Upper lobe of left lung (tissue), 4 donors: ENCODE measurements at regions not wholly inside any gene's neighbourhood (a gene's known extent, or its start where the extent isn't known, plus 50 kb on each side); places are given as distances from the start of the nearest gene placed in this dataset.

Experiments
- POLR2AphosphoS5 ChIP-seq, 2 donors: sonication (generic); formaldehyde crosslinking; IDR thresholded peaks; one replicate each; pipeline ENCODE4 v1.5.1; 2017; ENCODE audit warnings: antibody characterized with exemption in 2 of 2
- TF ChIP-seq, protein P1 (sequence below), 6 experiments: fragments of 450-650 bp in 4 of 6; fragments of 200-600 bp in 2 of 6; sonication (generic) in 2 of 6; IDR thresholded peaks; one replicate each; pipeline ENCODE4 v1.5.1; 2016 to 2019; ENCODE audit warnings: antibody characterized with exemption in 6 of 6

DNA sequence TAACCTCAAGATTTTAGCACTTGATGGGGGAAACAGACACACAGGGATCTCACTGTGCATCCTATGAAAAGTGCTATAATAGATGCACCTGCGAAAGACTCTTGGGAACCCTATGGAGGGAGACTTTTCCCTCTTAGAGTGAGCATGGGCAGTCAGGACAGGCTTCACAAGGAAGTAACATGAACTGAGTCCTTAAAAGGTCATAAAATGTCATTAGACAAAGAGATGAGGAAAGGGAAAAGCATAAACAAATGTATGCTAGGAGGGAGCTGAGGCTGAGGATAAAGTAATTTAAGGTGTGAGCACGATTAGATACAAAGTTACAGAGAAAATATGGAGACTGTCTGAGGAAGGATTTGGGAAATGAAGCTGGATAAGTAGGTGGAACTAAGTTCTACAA, 60.6 kb upstream of the MIER3 start:
- TF ChIP-seq POLR2AphosphoS5 (IDR thresholded peaks at IDR 0.05) = no peak
- TF ChIP-seq, protein P1, sequence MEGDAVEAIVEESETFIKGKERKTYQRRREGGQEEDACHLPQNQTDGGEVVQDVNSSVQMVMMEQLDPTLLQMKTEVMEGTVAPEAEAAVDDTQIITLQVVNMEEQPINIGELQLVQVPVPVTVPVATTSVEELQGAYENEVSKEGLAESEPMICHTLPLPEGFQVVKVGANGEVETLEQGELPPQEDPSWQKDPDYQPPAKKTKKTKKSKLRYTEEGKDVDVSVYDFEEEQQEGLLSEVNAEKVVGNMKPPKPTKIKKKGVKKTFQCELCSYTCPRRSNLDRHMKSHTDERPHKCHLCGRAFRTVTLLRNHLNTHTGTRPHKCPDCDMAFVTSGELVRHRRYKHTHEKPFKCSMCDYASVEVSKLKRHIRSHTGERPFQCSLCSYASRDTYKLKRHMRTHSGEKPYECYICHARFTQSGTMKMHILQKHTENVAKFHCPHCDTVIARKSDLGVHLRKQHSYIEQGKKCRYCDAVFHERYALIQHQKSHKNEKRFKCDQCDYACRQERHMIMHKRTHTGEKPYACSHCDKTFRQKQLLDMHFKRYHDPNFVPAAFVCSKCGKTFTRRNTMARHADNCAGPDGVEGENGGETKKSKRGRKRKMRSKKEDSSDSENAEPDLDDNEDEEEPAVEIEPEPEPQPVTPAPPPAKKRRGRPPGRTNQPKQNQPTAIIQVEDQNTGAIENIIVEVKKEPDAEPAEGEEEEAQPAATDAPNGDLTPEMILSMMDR (IDR thresholded peaks at IDR 0.05) = no peak
